ENCODE measurements at regions not wholly inside any gene's neighbourhood (a gene's known extent, or its start where the extent isn't known, plus 50 kb on each side); places are given as distances from the start of the nearest gene placed in this dataset.

GRCh38 chr3:191792580-191792979, 331.6 kb downstream of the PYDC2 start:
- Histone ChIP-seq H3K9ac (ENCODE audit: low read length) (no peak overlapping the region), H3K4me2 (ENCODE audit: low read length) (no peak overlapping the region), H3K27ac (ENCODE audit: low read depth, low read length) (no peak overlapping the region), H3K4me1 (ENCODE audit: insufficient read depth, low read length) (no peaks in the 10 kb centered on the region), H4K20me1 (ENCODE audit: insufficient read depth, low read length) (no peaks in the 10 kb centered on the region), H3K36me3 (ENCODE audit: insufficient read depth, low read length) (no peaks in the 10 kb centered on the region), H3K27me3 (ENCODE audit: insufficient read depth, low read length) (no peaks in the 10 kb centered on the region), H3K4me3 (ENCODE audit: insufficient read depth, low read depth, low read length) (no peak overlapping the region), H2AFZ (ENCODE audit: low read depth, low read length) (no peak overlapping the region), H3K9me3 (ENCODE audit: insufficient read depth, low read depth, low read length) (no peaks in the 10 kb centered on the region), H3K79me2 (ENCODE audit: insufficient read depth, low read length) (no peaks in the 10 kb centered on the region)
- H3K9me3 Mint-ChIP-seq (ENCODE audit: unreplicated experiment), result peaks cover 9% of the 10 kb centered on the region
- no peaks in the 10 kb centered on the region for H3K36me3 Mint-ChIP-seq (ENCODE audit: low read depth, unreplicated experiment)
- no peaks in the 10 kb centered on the region for H3K4me1 Mint-ChIP-seq (ENCODE audit: low read depth, unreplicated experiment)
- DNase-seq (ENCODE audit: low read depth) (peak; percentile 8), FAIRE-seq (no peak)
- no peak overlapping the region for H3K27ac Mint-ChIP-seq (ENCODE audit: unreplicated experiment)
- H3K4me3 Mint-ChIP-seq (ENCODE audit: unreplicated experiment), result no peak overlapping the region
- no peaks in the 10 kb centered on the region for H3K27me3 Mint-ChIP-seq (ENCODE audit: low read depth, unreplicated experiment)
- TF ChIP-seq CTCF (IDR thresholded peaks at IDR 0.05; ENCODE audit: insufficient read depth, low read depth, low read length) (no peak), EZH2 (IDR thresholded peaks at IDR 0.05; ENCODE audit: insufficient read depth, low read length) (no peak)

- no peak overlapping the region for H3K9ac ChIP-seq (ENCODE audit: low read length)
- H4K20me1 ChIP-seq (ENCODE audit: insufficient read depth, low read length), result no peaks in the 10 kb centered on the region
- Mint-ChIP-seq H3K36me3 (ENCODE audit: low read depth, unreplicated experiment) (no peaks in the 10 kb centered on the region), H3K27me3 (ENCODE audit: low read depth, unreplicated experiment) (no peaks in the 10 kb centered on the region), H3K9me3 (ENCODE audit: unreplicated experiment) (peaks cover 11% of the 10 kb centered on the region), H3K27ac (ENCODE audit: unreplicated experiment) (no peak overlapping the region), H3K4me1 (ENCODE audit: low read depth, unreplicated experiment) (no peaks in the 10 kb centered on the region), H3K4me3 (ENCODE audit: unreplicated experiment) (no peak overlapping the region)
- H2AFZ ChIP-seq (ENCODE audit: low read depth, low read length), result no peak overlapping the region
- no peak for FAIRE-seq
- no peaks in the 10 kb centered on the region for H3K9me3 ChIP-seq (ENCODE audit: insufficient read depth, low read depth, low read length)
- H3K4me1 ChIP-seq (ENCODE audit: insufficient read depth, low read length), result no peaks in the 10 kb centered on the region
- H3K4me3 ChIP-seq (ENCODE audit: insufficient read depth, low read depth, low read length), result no peak overlapping the region
- no peaks in the 10 kb centered on the region for H3K27me3 ChIP-seq (ENCODE audit: insufficient read depth, low read length)
- no peak overlapping the region for H3K4me2 ChIP-seq (ENCODE audit: low read length)
- TF ChIP-seq EZH2 (IDR thresholded peaks at IDR 0.05; ENCODE audit: insufficient read depth, low read length) (no peak), CTCF (IDR thresholded peaks at IDR 0.05; ENCODE audit: insufficient read depth, low read depth, low read length) (no peak)
- DNase-seq (ENCODE audit: low read depth), result no peak
- no peaks in the 10 kb centered on the region for H3K36me3 ChIP-seq (ENCODE audit: insufficient read depth, low read length)
- no peaks in the 10 kb centered on the region for H3K79me2 ChIP-seq (ENCODE audit: insufficient read depth, low read length)
- no peak overlapping the region for H3K27ac ChIP-seq (ENCODE audit: low read depth, low read length)
Observed at GRCh38 chr3:191795196-191795595, 334.2 kb downstream of the PYDC2 start.

GRCh38 chr3:191797271-191797670, 336.3 kb downstream of the PYDC2 start:
- Histone ChIP-seq H3K79me2 (ENCODE audit: insufficient read depth, low read length) (no peaks in the 10 kb centered on the region), H3K27ac (ENCODE audit: low read depth, low read length) (no peak overlapping the region), H3K27me3 (ENCODE audit: insufficient read depth, low read length) (no peaks in the 10 kb centered on the region), H3K36me3 (ENCODE audit: insufficient read depth, low read length) (no peaks in the 10 kb centered on the region), H2AFZ (ENCODE audit: low read depth, low read length) (no peak overlapping the region), H3K4me1 (ENCODE audit: insufficient read depth, low read length) (no peaks in the 10 kb centered on the region), H3K9ac (ENCODE audit: low read length) (no peak overlapping the region), H3K9me3 (ENCODE audit: insufficient read depth, low read depth, low read length) (peaks cover 4% of the 10 kb centered on the region), H4K20me1 (ENCODE audit: insufficient read depth, low read length) (no peaks in the 10 kb centered on the region), H3K4me2 (ENCODE audit: low read length) (no peak overlapping the region), H3K4me3 (ENCODE audit: insufficient read depth, low read depth, low read length) (no peak overlapping the region)
- no peaks in the 10 kb centered on the region for H3K4me1 Mint-ChIP-seq (ENCODE audit: low read depth, unreplicated experiment)
- no peaks in the 10 kb centered on the region for H3K27me3 Mint-ChIP-seq (ENCODE audit: low read depth, unreplicated experiment)
- no peaks in the 10 kb centered on the region for H3K36me3 Mint-ChIP-seq (ENCODE audit: low read depth, unreplicated experiment)
- no peak overlapping the region for H3K4me3 Mint-ChIP-seq (ENCODE audit: unreplicated experiment)
- peaks cover 12% of the 10 kb centered on the region for H3K9me3 Mint-ChIP-seq (ENCODE audit: unreplicated experiment)
- FAIRE-seq (no peak), DNase-seq (ENCODE audit: low read depth) (no peak)
- no peak overlapping the region for H3K27ac Mint-ChIP-seq (ENCODE audit: unreplicated experiment)
- TF ChIP-seq CTCF (IDR thresholded peaks at IDR 0.05; ENCODE audit: insufficient read depth, low read depth, low read length) (no peak), EZH2 (IDR thresholded peaks at IDR 0.05; ENCODE audit: insufficient read depth, low read length) (no peak)
